GM23248 (cell line): ENCODE measurements at regions not wholly inside any gene's neighbourhood (a gene's known extent, or its start where the extent isn't known, plus 50 kb on each side); places are given as distances from the start of the nearest gene placed in this dataset.

Experiments used
- DNase-seq: peaks from one replicate; pipeline ENCODE4 v3.0.0-alpha.2; 2015
- H2AFZ ChIP-seq: fragments of 200-600 bp; sonication (generic); 2 replicates; pipeline ENCODE4 v1.6.1; 2016; ENCODE audit warnings: antibody characterized with exemption
- H3F3A ChIP-seq: fragments of 200-600 bp; sonication (generic); 2 replicates; pipeline ENCODE4 v1.6.1; 2016; ENCODE audit warnings: mild to moderate bottlenecking, antibody characterized with exemption, mixed run types; ENCODE audit not compliant: insufficient read depth
- H3K27ac ChIP-seq: fragments of 200-600 bp; sonication (generic); 2 replicates; pipeline ENCODE4 v1.5.1; 2016; ENCODE audit warnings: mild to moderate bottlenecking
- H3K27me3 ChIP-seq: fragments of 200-600 bp; sonication (generic); replicated peaks from 2 replicates; pipeline ENCODE4 v1.6.1; 2016; ENCODE audit warnings: mild to moderate bottlenecking; ENCODE audit not compliant: insufficient read depth
- H3K36me3 ChIP-seq: fragments of 200-600 bp; sonication (generic); 2 replicates; pipeline ENCODE4 v1.6.1; 2016; ENCODE audit warnings: low read depth, mild to moderate bottlenecking
- H3K4me1 ChIP-seq: fragments of 200-600 bp; sonication (generic); 2 replicates; pipeline ENCODE4 v1.6.1; 2016; ENCODE audit warnings: mild to moderate bottlenecking; ENCODE audit not compliant: insufficient read depth
- H3K4me2 ChIP-seq: fragments of 200-600 bp; sonication (generic); one replicate; pipeline ENCODE4 v1.6.1; 2016; ENCODE audit warnings: mild to moderate bottlenecking; ENCODE audit not compliant: unreplicated experiment
- H3K4me3 ChIP-seq: fragments of 200-600 bp; sonication (generic); 2 replicates; pipeline ENCODE4 v1.5.1; 2016; ENCODE audit warnings: mild to moderate bottlenecking
- H3K79me2 ChIP-seq: fragments of 200-600 bp; sonication (generic); 2 replicates; pipeline ENCODE4 v1.6.1; 2016; ENCODE audit warnings: mild to moderate bottlenecking; ENCODE audit not compliant: insufficient read depth
- H3K9ac ChIP-seq: fragments of 200-600 bp; sonication (generic); 2 replicates; pipeline ENCODE4 v1.6.1; 2016; ENCODE audit warnings: mild to moderate bottlenecking
- H3K9me2 ChIP-seq: fragments of 200-600 bp; sonication (generic); 2 replicates; pipeline ENCODE4 v1.6.1; 2016; ENCODE audit warnings: mixed run types, mild to moderate bottlenecking, moderate library complexity; ENCODE audit not compliant: insufficient read depth
- H3K9me3 ChIP-seq: fragments of 200-600 bp; sonication (generic); one replicate; pipeline ENCODE4 v1.6.1; 2017; ENCODE audit warnings: low read depth
- H4K20me1 ChIP-seq: fragments of 200-600 bp; sonication (generic); 2 replicates; pipeline ENCODE4 v1.6.0; 2016; ENCODE audit not compliant: insufficient read depth
- EZH2 ChIP-seq: fragments of 200-600 bp; sonication (generic); IDR thresholded peaks from 2 replicates; pipeline ENCODE4 v1.6.1; 2018; ENCODE audit warnings: antibody characterized with exemption, mild to moderate bottlenecking; ENCODE audit not compliant: insufficient read depth, poor library complexity, severe bottlenecking
- EZH2phosphoT487 ChIP-seq: fragments of 200-600 bp; sonication (generic); IDR thresholded peaks from 2 replicates; pipeline ENCODE4 v1.6.1; 2018; ENCODE audit warnings: antibody characterized with exemption, moderate library complexity, mild to moderate bottlenecking, low read depth; ENCODE audit not compliant: insufficient read depth
- WGBS, 2 experiments: methylation state at CpG; one replicate each; pipeline ENCODE4 v1.1.6; 2015 to 2017; ENCODE audit warnings: low lambda C conversion rate in 2 of 2, low coverage in 1 of 2; ENCODE audit errors: missing lambda C conversion rate in 2 of 2; 5-methylcytosine and 5-hydroxymethylcytosine counted together
- in situ Hi-C: fragments of 300-500 bp; cut with MboI; formaldehyde crosslinking; loops from 2 replicates; pipeline ENCODE4 v1.15.0; 2020

GRCh38 chr3:144364737-144365136 is 393.1 kb downstream of the DIPK2A start:
- Histone ChIP-seq H3K36me3 (no peaks in the 10 kb centered on the region), H3K27ac (no peak overlapping the region), H3K4me1 (no peaks in the 10 kb centered on the region), H3K9me2 (no peaks in the 10 kb centered on the region), H3K9me3 (no peaks in the 10 kb centered on the region), H4K20me1 (no peaks in the 10 kb centered on the region), H3K79me2 (no peaks in the 10 kb centered on the region), H3K4me2 (no peak overlapping the region), H3K9ac (no peak overlapping the region), H3K27me3 (no peaks in the 10 kb centered on the region), H2AFZ (no peak overlapping the region), H3F3A (no peaks in the 10 kb centered on the region), H3K4me3 (no peak overlapping the region)
- DNase-seq = no peak
- TF ChIP-seq EZH2 (no peak), EZH2phosphoT487 (no peak)
- WGBS, 2 experiments = 69 to 70% methylated on average over 2 of the region's 2 CpGs
- in situ Hi-C loops = no loop called here

GRCh38 chr3:144369129-144369879 is 397.7 kb downstream of the DIPK2A start:
- no peaks in the 10 kb centered on the region for H3K79me2 ChIP-seq
- no peaks in the 10 kb centered on the region for H3F3A ChIP-seq
- H3K9me2 ChIP-seq = no peaks in the 10 kb centered on the region
- H3K9ac ChIP-seq = no peak overlapping the region
- no peak overlapping the region for H2AFZ ChIP-seq
- H3K36me3 ChIP-seq = no peaks in the 10 kb centered on the region
- TF ChIP-seq EZH2 = no peak
- TF ChIP-seq EZH2phosphoT487 = no peak
- no peak for DNase-seq
- H3K4me1 ChIP-seq = no peaks in the 10 kb centered on the region
- H3K4me3 ChIP-seq = no peak overlapping the region
- no peak overlapping the region for H3K27ac ChIP-seq
- H3K4me2 ChIP-seq = no peak overlapping the region
- H4K20me1 ChIP-seq = no peaks in the 10 kb centered on the region
- no peaks in the 10 kb centered on the region for H3K9me3 ChIP-seq
- in situ Hi-C loops = no loop called here
- WGBS, 2 experiments = 63 to 71% methylated on average over 2 of the region's 2 CpGs
- no peaks in the 10 kb centered on the region for H3K27me3 ChIP-seq

GRCh38 chr3:144375088-144375487 is 403.5 kb downstream of the DIPK2A start:
- Histone ChIP-seq H3K36me3 (no peaks in the 10 kb centered on the region), H3K27me3 (no peaks in the 10 kb centered on the region), H3K79me2 (no peaks in the 10 kb centered on the region), H3K9me3 (no peaks in the 10 kb centered on the region), H3K4me2 (no peak overlapping the region), H2AFZ (no peak overlapping the region), H3K9ac (no peak overlapping the region), H3F3A (no peaks in the 10 kb centered on the region), H3K27ac (no peak overlapping the region), H3K4me3 (no peak overlapping the region), H3K9me2 (no peaks in the 10 kb centered on the region), H3K4me1 (no peaks in the 10 kb centered on the region), H4K20me1 (no peaks in the 10 kb centered on the region)
- no peak for DNase-seq
- TF ChIP-seq EZH2phosphoT487 (no peak), EZH2 (no peak)
- 0% methylated on average over 1 of the region's 1 CpG for WGBS, 2 experiments
- in situ Hi-C loops = no loop called here

- in situ Hi-C loops = no loop called here
- no peaks in the 10 kb centered on the region for H3K9me2 ChIP-seq
- H3K27ac ChIP-seq = no peak overlapping the region
These were observed 409.2 kb downstream of the DIPK2A start for GRCh38 chr3:144380849-144381248.

GRCh38 chr3:144381607-144382006 is 410.0 kb downstream of the DIPK2A start:
- H3K9me2 ChIP-seq = no peaks in the 10 kb centered on the region
- H3K27ac ChIP-seq = no peak overlapping the region
- DNase-seq = no peak
- H3K79me2 ChIP-seq = no peaks in the 10 kb centered on the region
- H3K36me3 ChIP-seq = no peaks in the 10 kb centered on the region
- TF ChIP-seq EZH2phosphoT487 = no peak
- no peak for TF ChIP-seq EZH2
- H3K9ac ChIP-seq = no peak overlapping the region
- H3F3A ChIP-seq = no peaks in the 10 kb centered on the region
- H3K4me3 ChIP-seq = no peak overlapping the region
- H3K4me1 ChIP-seq = no peaks in the 10 kb centered on the region
- H4K20me1 ChIP-seq = no peaks in the 10 kb centered on the region
- no peaks in the 10 kb centered on the region for H3K27me3 ChIP-seq
- no peak overlapping the region for H2AFZ ChIP-seq
- H3K9me3 ChIP-seq = no peaks in the 10 kb centered on the region
- H3K4me2 ChIP-seq = no peak overlapping the region
- in situ Hi-C loops = no loop called here
- 42 to 53% methylated on average over 3 of the region's 3 CpGs for WGBS, 2 experiments

More at GRCh38 chr3:144380849-144381248, 409.2 kb downstream of the DIPK2A start:
- Histone ChIP-seq H2AFZ (no peak overlapping the region), H3K9me3 (no peaks in the 10 kb centered on the region), H3F3A (no peaks in the 10 kb centered on the region), H3K27me3 (no peaks in the 10 kb centered on the region), H3K4me3 (no peak overlapping the region), H3K9ac (no peak overlapping the region), H3K79me2 (no peaks in the 10 kb centered on the region), H3K4me2 (no peak overlapping the region), H4K20me1 (no peaks in the 10 kb centered on the region), H3K36me3 (no peaks in the 10 kb centered on the region), H3K4me1 (no peaks in the 10 kb centered on the region)
- no peak for DNase-seq
- no peak for TF ChIP-seq EZH2phosphoT487
- TF ChIP-seq EZH2 = no peak
- 56 to 64% methylated on average over 4 of the region's 4 CpGs for WGBS, 2 experiments
